ELF-1 (cell line): ENCODE measurements at regions not wholly inside any gene's neighbourhood (a gene's known extent, or its start where the extent isn't known, plus 50 kb on each side); places are given as distances from the start of the nearest gene placed in this dataset.

Experiments used
- DNase-seq: peaks from one replicate; pipeline ENCODE4 v3.0.0-alpha.2; 2016; ENCODE audit warnings: low read depth, low spot score

DNA sequence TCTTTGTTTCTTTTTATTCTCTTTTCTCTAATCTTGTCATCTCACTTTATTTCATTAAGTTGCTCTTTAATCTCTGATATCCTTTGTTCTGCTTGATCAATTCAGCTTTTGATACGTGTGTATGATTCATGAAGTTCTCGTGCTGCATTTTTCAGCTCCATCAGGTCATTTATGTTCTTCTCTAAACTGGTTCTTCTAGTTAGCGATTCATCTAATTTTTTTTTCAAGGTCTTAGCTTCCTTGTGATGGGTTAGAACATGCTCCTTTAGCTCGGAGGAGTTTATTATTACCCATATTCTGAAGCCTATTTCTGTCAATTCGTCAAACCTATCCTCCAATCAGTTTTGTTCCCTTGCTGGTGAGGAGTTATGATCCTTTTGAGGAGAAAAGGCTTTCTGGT is 1045.0 kb upstream of the ADGRL3 start:
- DNase-seq: no peak

DNA sequence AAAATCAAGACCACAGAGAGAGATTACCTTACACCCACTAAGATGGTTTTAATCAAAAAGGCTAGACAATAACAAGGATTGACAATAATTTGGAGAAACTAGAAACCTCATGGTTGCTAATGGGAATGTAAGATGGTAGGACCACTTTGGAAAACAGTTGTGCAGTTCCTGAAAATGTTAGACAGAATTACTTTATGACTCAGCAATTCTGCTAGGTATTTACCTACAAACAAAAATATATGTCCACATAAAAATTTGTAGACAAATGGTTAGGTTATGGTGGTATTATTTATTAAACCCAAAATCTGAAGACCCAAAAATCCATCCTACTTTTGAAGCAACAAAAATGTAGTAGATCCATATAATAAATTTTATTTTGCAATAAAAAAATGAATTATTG is 1027.0 kb upstream of the ADGRL3 start:
- no peak for DNase-seq

DNA sequence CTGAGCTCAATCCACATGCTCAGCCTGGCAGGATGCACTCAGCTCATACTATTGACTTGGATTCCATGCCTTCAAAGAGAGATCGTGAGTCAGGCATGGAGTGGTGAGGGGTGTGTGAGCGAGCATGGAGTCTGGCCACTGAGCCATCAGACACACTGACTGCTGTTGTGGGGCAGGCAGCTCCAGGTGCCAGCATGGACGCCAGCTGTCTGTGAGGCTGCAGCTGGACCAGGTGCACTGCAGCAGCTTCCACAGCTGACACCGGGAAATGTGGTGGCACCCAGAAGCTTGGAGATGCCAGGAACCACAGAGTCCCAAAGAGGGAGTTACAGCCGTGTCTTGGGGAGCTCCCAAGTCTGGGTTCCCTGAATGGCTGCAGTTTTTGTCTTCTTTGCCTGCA is 1026.4 kb upstream of the ADGRL3 start:
- DNase-seq: no peak

DNA sequence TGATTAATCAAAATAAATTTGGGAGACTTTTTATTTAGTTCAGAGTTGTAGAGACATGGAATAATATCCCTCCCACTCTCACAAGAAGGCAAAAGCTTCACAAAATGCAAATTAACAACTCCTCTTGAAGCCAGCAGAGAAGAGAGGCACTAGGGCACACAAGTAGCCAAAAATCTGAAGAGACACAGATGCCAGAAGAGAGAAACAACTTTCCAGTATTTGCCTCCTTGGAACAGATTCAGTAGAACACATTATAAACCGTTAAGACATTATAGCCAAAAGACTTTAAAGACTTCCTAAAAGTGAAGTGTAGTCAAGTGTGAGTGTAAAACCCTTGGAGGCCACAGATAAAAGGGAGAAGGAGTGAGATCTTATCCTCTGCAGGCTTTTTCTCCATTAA is 1024.9 kb upstream of the ADGRL3 start:
- DNase-seq: no peak

DNA sequence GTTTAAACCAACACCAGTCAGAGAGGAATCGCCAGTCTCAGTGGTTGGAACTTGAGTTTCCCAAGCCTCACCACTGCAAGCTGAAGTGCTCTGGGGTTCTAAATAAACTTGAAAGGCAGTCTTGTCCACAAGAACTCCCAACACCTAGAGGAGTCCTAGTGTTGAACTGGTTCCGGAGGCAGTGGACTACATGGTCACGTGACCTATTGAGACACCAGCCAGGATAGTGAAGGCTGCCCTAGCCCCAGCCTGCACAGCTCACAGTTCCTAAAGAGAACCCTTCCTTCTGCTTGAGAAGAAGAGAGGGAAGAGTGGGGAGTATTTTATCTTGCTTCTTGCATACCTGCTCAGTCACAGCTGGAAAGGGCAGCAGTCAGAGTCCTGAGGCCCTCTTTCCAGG is 1012.7 kb upstream of the ADGRL3 start:
- DNase-seq: no peak

DNA sequence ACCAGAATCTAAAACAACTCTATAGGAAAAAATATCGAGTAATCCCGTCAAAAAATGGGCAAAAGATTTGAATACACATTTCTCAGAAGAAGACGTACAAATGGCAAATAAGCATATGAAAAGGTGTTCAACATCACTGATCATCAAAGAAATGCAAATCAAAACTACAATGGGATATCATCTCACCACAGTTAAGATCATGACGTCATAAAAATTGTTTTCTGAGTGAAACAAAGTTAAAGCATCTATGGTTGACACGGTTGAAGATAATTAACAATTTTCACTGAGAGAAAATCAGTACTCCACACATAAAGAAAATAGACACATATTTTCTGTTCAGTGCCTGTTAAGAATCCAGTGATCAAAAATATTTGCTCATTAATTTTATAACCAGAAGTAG is 1010.8 kb upstream of the ADGRL3 start:
- DNase-seq: no peak

DNA sequence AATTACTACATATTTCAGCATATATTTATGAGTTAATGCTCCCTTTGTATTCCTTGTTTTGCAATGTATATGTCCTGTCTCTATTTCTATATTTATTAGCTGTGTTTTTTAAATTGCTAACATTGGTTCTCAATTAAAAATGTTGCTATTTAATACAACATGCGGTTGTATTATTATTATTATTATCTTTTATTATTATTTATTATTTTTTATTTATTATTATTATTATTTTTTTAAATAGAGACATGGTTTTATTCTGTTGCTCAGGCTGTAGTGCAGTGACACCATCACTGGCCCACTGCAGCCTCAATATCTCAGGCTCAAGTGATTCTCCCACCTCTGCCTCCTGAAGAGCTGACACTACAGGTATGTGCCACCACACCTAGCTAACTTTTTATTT is 1005.9 kb upstream of the ADGRL3 start:
- DNase-seq: no peak

DNA sequence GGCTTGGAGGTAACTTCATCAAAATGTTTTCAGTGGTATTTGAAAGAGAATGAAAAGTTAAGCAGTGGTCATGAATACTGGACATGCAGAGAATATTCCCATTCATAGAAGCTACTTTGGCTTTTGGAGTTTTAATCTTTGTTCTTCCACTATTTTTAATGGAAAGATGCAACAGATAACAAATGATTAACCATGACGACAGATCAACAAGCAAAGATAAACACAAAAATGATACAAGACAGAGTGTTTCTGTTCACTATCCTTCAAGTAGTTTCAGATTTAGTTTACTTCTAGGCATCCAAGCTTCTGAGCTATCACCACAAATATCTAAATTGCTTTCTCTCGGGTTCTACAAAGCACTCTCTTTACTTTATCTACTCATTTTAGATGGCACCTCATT is 1004.9 kb upstream of the ADGRL3 start:
- DNase-seq: no peak

DNA sequence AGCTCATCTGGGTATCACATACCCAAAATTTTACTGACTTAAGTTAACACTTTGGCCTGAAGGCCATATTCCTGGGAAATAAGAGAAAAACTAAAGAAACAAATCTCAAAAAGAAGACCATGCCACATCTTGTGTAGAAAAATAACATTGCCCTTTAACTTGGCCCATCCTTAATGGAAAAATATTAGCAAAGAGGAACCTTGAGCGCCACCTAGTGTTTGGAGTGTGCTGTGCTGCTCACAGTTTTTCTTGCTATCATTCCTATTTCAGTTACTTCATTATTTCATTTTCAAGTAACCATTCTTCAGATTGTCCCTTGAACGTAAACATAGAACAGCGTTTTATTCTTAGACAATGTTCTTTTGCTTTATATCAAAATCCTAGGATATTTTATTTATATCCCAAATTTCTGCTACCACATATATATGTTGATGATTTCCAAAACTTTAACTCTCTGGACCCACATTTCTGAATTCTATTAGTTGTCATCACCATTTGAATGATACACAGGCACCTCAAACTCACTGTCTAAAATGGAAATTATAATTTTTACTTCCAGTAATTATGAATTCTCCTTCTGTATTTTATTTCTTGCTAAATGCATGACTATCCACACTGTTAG is 999.0 kb upstream of the ADGRL3 start:
- peak; percentile 48 for DNase-seq

DNA sequence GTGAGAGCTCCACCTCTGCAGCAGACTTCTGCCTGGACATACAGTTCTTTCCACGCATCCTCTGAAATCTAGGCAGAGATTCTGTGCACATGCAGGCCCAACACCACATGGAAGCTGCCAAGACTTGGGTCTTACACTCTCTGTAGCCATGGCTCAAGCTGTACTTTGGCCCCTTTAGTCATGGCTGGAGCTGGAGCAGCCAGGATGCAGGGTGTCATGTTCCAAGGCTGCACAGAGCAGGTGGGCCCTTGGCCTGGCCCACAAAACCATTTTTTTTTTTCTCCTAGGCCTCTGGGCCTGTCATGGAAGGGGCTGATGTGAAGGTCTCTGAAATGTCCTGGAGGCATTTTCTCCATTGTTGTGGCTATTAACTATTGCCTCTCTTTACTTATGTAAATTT is 990.5 kb upstream of the ADGRL3 start:
- DNase-seq: no peak

DNA sequence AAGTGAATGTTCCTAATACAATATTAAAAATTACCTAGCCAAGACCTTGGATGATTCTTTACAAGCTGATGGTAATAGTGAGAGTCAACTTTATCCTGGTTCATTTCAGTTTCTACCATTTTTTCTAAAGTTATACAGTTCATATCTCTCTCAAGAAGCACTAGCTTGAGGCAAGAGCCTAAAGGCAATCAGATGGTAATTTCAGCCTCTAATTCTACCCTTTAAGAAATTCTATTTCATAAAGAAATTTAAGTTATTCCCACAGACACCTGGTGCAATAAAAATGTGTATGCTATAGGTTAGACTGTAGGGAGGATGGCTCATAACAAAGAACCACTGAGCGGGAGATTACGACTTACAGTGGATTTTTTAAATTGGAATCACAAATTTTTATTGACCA is 984.2 kb upstream of the ADGRL3 start:
- DNase-seq: no peak

DNA sequence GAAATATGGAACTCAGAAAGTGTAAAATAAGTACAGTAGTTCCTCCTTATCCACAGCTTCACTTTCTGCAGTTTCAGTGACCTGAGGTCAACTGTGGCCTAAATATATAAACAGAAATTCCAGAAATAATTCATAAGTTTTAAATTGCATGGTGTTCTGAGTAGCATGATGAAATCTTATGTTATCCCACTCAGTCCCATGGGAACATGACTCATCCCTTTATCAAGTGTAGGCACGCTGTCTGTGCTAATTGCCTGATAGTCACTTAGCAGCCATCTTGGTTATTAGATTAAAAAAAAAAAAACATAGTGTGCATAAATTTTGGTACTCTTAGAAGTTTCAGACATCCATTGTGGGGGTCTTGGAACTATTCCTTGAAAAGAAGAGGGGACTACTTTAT is 983.4 kb upstream of the ADGRL3 start:
- DNase-seq: no peak

DNA sequence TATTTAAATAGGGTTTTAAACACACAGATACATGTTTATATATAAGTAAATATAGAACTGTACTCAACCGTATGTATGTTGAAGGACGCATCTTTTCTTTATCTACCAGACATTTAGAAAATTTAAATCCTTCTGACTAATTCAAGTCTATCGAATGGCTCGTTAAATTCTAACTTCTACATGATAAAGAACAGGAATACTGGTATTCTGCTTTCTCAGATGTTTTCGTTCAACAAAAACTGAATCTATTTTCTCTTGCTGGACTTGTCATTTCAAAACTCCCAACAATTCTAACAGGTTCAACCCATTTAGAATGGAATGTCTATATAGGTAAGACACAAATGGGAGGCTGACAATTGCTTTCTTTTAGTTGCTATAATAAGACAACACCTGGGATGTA is 978.3 kb upstream of the ADGRL3 start:
- no peak for DNase-seq

DNA sequence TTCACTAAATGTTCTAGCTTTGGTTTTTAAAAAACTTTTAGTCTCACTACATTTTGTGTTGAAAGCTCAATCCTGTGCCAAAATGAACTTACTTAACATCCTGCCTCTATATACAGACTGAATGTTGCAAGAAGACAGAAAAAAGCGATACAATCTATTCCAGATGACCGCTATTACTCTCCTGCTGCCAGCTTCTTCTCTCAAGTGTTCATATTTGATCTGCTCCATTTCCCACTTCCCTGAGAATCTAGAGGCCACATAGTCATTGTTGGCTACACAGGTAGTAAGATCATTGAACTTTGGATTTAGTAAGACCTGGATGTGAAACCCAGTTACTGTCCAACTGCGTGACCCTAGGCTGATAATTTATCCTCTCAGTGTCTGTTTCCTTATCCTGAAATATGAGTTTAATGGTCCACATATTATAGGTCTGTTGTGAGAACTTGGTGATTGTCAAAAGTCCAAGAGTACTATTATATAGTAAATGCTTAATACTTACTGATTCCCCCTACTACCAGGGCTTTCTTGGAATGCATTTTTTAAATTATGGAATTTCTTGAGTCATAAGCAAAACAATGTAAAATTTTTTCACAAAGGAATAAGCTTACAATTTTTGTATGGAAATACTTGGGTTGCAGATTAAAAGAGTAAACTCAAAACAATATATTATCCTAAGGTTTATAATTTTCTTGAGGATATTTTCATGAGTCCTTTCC is 976.8 kb upstream of the ADGRL3 start:
- no peak for DNase-seq

DNA sequence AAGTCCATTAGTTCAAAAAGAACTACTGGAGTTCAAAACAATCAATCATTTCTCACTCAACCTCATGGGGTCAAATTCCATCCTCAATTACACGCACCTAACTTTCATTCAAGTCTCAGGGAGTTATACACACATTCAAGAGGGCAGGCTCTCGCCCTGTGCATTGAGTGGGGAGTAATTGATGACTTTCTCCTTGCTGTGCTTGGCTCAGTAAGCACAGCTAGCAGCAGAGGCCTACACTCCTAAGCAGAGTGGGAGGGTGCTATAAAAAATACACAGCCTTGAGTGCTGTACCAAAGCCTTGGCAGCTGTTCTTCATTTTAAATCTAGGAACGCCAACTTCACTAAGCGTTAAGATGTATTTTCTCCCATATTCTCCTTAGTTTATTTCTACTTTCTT is 958.3 kb upstream of the ADGRL3 start:
- DNase-seq: no peak

DNA sequence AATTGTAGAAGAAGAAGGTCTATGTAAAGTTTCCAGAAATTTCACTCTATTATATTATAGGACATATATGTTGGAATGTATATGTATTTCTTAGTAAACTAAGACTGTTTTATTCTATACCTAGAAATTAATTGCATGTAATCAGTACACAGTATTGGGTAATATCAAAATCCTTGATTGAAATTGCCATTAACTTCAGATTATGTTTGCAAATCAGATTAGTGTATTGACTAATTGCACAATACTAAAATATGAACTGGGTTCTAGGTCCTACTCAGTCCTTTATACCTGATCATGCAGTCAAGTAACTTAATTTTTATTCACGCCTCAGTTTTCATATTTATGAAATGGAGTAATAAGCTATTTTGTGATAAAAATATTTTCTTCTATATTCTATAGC is 950.3 kb upstream of the ADGRL3 start:
- DNase-seq: no peak

DNA sequence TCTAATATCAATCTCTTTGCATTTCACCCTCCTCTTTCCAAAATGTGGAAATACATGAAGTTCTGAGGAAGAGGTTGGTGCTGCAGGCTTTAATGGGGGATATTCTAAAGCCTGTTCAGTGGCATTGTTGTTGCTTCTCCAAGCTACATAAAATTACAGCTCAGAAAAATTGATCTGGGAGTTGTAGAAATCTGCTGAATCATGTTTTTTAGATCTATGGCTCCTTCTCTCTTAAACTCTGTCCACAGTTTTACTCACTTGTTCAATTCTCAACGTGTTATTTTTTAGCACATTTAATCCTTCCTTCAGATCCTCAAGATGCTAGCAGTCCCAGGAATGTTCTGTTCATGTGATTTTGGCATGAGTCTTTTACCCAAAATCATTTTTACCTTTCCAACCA is 949.5 kb upstream of the ADGRL3 start:
- no peak for DNase-seq

DNA sequence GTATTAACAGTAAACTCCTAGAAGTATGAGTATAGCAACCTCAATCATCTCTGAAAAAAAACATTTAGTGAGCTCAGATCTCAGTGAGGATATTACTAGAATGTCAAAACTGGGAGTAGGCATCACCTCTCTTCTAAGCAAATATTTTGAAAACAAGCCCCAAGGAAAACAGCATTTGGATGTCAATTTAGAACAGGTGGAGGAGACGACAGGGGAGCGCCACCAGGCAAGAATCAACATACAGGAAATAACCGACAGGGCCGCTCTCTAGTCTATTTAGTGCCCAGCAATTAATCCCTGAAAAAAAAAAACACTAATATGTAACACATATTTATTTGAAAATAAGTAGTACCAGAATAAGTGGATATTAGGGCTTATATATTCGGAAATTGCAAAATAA is 940.3 kb upstream of the ADGRL3 start:
- no peak for DNase-seq

DNA sequence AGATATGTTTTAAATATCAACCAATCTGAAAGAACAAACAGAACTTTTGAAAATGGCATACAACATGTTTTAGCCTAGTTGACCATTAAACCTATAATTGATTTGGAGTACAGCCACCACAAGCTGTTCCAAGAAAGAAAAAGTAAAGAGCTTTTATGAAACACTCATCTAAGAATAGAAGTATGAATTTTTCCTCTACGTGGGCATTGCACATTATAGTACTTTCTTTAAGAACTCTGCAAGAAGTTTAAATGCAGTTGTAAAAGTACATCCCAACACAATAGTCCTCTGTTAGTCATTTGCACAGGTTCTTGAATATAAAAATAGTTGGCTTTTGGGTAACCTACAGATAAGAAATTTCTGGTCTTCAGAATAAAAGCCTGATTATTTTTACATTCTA is 933.6 kb upstream of the ADGRL3 start:
- no peak for DNase-seq

DNA sequence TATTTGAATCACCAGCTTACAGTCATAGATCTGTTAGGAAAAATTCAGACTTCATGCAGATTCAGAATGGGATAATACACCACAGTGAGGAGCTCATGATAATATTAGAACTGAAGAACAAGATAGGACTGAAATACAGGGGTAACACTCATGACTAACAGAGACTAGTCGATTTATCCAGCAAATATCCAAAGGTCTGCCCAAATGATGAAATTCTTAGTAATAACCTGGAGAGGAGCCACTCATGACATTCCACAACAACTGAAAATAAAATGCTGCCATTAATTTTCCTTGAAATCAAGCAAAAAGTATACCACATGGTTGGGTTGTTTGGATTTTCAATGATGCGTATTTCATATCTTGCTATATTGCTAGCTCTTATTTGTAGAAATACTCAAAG is 903.7 kb upstream of the ADGRL3 start:
- DNase-seq: no peak

DNA sequence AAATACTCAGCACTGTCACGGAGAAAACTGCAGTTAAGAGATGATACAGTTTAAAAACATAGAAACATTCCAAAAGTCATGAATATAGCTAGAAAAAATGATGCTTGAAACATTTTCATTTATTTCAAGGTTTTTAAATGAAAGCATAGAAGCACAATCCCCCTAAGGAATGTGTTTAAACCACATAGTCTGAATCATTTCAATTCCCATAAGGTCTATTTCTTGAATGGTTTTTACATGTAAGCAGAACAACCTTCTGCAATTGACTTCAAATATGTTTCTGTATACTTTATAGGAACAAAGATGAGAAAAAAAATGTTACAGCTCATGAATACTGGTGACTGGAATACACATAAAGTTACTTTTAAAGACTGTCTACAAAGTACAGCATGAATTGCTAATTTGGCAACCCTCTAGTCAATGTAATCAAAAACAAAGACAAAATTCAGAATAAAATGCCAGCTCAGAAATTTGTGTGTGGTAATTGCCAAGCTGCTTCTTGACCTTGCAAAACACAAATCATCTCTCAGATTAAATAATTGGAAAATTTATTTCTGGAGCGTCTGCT is 886.4 kb upstream of the ADGRL3 start:
- DNase-seq: no peak

DNA sequence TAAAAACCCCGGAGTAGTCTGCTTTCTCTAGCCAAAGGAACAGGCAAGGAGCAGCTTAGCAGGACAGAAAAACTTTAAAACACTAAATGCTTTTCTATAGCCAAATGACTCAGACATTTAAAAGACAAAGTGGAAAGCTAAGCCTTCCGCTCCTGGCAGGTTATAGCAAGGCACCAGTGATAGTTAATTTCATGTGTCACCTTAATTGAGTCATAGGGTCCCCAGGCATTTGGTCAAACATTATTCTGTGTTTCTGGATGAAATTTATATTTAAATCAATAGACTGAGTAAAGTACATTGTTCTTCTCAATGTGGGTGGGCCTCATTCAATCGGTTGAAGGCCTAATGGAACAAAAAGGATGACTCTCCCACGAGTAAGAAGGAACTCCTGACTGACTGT is 885.7 kb upstream of the ADGRL3 start:
- DNase-seq: no peak

DNA sequence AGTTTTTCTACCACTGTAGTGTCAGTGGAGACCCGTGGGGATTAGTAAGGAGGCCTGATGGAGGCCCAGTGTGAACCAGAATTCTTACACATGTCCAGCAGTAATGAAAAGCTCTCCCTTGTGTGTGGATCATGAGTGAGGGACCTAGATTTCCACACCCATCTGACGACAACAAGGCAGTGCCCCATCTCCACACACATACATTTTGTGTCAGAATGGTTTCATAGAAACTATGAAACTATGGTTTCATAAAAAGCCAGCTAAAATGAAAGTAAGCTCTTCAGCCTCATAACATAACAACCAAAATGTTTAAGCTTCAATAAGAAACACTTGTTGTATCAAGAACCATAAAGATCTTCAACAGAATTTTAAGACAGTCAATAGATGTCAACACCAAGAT is 884.5 kb upstream of the ADGRL3 start:
- no peak for DNase-seq

DNA sequence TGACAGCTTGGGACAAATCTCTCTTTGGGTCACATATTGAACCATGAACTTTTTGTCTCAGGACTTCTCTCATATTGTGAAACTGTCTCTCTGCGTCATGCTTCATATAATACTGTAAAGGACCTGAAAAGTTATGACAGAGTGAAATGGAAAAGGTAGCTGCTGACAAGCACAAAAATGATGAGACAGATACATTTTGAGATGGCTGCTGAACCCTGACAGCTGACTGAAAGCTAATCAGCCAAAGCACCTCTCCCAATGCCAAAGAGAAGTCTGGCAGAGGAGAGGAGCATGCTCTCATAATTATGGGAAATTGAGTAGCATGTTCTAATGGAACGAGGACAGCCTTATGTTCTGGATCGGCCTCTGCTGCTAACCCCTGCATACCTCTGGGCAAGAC is 873.4 kb upstream of the ADGRL3 start:
- no peak for DNase-seq
